Anterior cingulate cortex (tissue), 58 donors: ENCODE measurements at regions not wholly inside any gene's neighbourhood (a gene's known extent, or its start where the extent isn't known, plus 50 kb on each side); places are given as distances from the start of the nearest gene placed in this dataset.

ENCODE experiments used
- DNase-seq, 58 donors: peaks; one replicate each; lab custom pipeline; 2025; lab: John Stamatoyannopoulos, UW

GRCh38 chr11:95556342-95557163 is 233.0 kb downstream of the FAM76B start:
- DNase-seq = peak in 1 of 58 donors; percentile 11

- no peak for DNase-seq
Measured at GRCh38 chr11:95556011-95556341, 233.6 kb downstream of the FAM76B start.

- no peak for DNase-seq
Measured at GRCh38 chr11:95554911-95555310, 234.7 kb downstream of the FAM76B start.

GRCh38 chr11:95549301-95549700 is 240.3 kb downstream of the FAM76B start:
- no peak for DNase-seq

GRCh38 chr11:95548416-95548815 is 241.2 kb downstream of the FAM76B start:
- no peak for DNase-seq

- no peak for DNase-seq
Measured at GRCh38 chr11:95547976-95548375, 241.6 kb downstream of the FAM76B start.

GRCh38 chr11:95547186-95547585 is 242.4 kb downstream of the FAM76B start:
- no peak for DNase-seq

GRCh38 chr11:95545116-95545875 is 244.3 kb downstream of the FAM76B start:
- DNase-seq = no peak

- no peak for DNase-seq
Measured at GRCh38 chr11:95544095-95544856, 245.3 kb downstream of the FAM76B start.

GRCh38 chr11:95542868-95543551 is 246.6 kb downstream of the FAM76B start:
- no peak for DNase-seq

GRCh38 chr11:95541715-95542114 is 247.9 kb downstream of the FAM76B start:
- no peak for DNase-seq

GRCh38 chr11:95536047-95536690 is 253.4 kb downstream of the FAM76B start:
- DNase-seq = no peak

- DNase-seq = no peak
Measured at GRCh38 chr11:95534809-95535208, 254.8 kb downstream of the FAM76B start.

GRCh38 chr11:95534226-95534625 is 255.4 kb downstream of the FAM76B start:
- DNase-seq = no peak

- DNase-seq = no peak
Measured at GRCh38 chr11:95531116-95531515, 258.5 kb downstream of the FAM76B start.

- no peak for DNase-seq
Measured at GRCh38 chr11:95524314-95525036, 265.1 kb downstream of the FAM76B start.

- DNase-seq = no peak
Measured at GRCh38 chr11:95522874-95523273, 266.7 kb downstream of the FAM76B start.

GRCh38 chr11:95521862-95522261 is 267.7 kb downstream of the FAM76B start:
- DNase-seq = no peak

- no peak for DNase-seq
Measured at GRCh38 chr11:95521133-95521542, 268.4 kb downstream of the FAM76B start.
